HCEC 1CT (cell line): ENCODE measurements at regions not wholly inside any gene's neighbourhood (a gene's known extent, or its start where the extent isn't known, plus 50 kb on each side); places are given as distances from the start of the nearest gene placed in this dataset.

Experiments
- DNase-seq: peaks from one replicate; pipeline ENCODE4 v3.0.0-alpha.2; 2017

GRCh38 chr1:170273291-170274130 lies 127.8 kb downstream of the NTMT2 start:
- no peak for DNase-seq

DNA sequence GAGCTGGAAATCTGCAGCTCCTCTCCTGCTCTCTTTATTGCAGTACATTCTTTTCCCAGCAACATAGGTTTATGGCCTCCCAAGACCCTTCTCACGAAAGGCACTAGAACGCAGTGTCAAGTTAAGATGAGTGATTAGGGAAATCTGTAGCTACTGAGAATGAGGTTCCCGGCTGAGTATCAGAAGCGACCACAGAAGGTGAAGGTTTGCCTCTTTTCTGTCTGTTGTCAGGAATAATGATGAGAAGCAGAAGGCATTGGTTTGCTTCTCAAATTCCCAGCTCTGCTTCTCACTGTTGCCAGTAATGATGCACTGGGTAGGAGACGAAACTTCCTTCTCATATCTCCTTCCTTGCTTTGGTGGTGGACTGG lies 128.4 kb downstream of the NTMT2 start:
- DNase-seq, result no peak

GRCh38 chr1:170277985-170278384 lies 132.2 kb downstream of the NTMT2 start:
- DNase-seq, result no peak

- no peak for DNase-seq
These were observed 138.3 kb downstream of the NTMT2 start for GRCh38 chr1:170284016-170284415.

DNA sequence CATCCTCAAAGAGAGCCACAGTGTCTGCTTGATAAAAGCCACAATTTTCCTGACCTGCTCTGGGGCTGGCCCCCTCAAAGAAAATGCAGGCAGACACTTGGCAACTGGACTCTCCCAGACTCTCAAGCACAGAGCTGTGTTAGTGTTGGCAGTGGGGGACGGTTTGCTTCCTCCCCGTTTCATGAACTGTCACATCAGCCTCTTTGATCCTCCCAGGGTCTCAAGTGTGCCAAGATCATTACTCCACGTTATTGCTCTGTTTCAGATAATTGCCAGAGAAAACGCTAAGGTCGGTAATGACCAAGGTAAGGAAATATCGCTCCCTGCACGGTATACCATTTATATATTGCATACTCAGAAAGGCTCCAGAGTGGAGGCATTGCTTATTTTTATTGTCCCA lies 138.8 kb downstream of the NTMT2 start:
- no peak for DNase-seq

DNA sequence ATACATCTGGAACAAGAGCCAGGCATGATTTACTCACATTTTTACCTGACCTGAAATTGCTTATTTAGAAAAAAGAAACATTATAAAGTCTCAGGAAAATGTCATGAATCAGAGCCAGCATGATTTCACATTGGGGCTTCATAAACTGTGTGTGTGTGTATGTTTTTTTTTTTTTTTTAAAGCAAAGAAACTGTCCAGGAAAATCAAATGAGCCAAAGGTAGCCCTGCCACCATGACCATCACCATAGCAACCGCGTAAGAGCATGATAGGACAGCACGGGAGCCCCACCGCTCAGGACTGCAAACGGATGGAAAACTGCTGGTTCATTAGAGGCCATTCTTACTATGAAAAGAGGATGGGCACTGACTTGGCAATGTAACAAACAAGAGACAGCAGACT lies 139.2 kb downstream of the NTMT2 start:
- DNase-seq, result no peak

DNA sequence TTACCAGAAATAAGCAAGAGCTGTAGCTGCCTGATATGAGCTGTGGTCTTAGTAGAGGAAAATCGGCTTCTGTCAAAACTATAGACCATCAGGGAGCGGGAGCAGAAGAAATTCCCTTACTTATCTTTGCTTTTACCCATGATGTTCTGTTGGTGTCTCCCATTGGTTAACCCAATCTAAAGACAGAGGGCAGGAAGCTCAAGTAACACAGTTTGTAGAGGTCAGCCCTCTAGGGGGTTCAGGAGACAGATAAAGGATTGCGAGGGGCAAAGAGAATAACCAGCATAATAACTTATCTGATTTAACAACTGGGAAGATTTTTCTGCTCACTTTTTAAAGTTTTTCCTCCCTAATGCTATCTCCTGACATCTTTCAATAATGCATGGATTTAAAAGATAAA lies 142.4 kb downstream of the NTMT2 start:
- no peak for DNase-seq

DNA sequence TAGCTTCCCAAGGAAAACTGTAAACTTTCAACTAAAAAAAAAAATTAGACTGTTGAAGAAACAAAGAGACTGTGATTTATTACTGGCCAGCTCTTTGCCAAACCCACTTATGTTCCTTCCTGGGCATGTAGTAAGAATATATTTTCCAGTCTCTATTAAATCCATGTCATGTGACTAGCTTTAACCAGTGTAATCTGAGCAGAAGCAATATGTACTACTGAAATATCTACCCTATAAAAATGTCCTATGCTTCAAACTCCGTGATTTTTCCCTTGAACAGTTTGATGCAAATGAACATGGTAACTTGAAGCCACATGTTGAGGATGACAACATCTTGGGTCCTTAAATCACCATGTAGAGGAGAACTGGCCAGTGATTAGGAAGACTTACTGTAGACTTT lies 144.5 kb downstream of the NTMT2 start:
- DNase-seq, result no peak

DNA sequence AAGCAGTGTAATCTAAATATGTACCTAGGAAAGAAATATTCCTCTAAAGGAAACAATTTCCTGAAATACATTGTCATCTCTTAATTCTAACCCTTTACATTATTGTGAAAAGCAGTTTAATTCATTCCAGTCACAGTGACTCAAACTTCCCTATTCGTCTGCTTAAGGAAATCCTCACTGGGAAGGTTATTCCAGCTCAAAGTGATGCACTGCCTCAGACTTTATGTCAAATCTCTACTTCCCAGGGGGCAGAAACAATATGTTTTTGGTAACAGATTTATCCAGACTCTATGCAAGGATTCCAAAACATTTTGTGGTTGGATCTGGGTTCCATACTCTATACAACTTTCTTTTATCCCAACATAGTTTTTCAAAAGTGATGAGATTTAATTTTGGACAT lies 145.2 kb downstream of the NTMT2 start:
- DNase-seq, result no peak

DNA sequence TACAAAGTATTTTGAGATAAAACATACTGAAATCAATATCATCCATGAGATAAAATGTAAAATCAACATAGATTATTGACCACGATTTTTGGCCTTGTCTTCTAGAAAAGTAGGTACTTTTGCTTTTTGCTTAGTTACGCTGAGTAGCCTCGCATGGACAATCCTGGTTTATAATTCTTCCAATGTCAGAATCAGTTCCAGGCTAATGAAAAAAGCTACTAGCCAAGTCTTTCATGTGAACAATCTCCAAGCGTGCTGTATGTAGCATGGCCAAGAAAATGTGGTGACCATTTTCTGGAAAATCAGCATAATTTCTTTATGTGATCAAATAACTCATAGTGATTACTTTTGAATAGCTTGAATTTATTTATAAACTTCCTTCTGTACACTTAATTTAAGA lies 145.8 kb downstream of the NTMT2 start:
- no peak for DNase-seq

DNA sequence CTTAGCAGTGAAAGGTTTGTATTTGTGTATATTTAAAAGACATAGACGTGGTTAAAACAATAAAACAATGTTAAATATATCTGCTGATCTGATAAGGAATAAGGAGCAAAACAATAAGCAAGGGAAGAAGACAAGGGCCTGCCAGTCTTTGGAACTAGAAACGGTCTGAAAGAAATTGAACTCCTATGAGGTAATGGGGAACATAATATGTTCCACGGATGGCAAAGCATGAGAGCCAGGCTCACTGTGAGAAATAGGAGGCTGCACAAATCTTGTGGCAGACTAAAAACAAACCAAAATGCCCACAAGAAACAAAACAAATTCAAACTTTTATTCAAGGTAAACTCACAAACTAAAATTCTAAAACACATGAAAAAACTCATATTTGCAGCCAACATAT lies 150.5 kb downstream of the NTMT2 start:
- DNase-seq, result no peak

DNA sequence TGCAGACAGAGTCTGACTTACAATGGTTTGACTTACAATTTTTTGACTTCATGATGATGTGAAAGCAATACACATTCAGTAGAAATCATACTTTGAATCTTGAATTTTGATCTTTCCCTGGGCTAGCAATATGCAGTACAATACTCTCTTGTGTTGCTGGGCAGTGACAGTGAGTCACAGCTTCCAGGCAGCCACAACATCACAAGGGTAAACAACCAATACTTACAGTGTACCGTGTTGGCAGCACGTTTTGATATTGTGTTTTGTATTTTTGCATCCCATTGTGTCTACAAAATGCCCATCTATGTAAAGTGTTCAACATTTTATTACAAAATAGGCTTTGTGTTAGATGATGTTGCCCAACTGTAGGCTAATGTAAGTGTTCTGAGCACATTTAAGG lies 150.9 kb downstream of the NTMT2 start:
- peak; percentile 41 for DNase-seq

GRCh38 chr1:170301596-170301995 lies 155.8 kb downstream of the NTMT2 start:
- DNase-seq, result no peak

DNA sequence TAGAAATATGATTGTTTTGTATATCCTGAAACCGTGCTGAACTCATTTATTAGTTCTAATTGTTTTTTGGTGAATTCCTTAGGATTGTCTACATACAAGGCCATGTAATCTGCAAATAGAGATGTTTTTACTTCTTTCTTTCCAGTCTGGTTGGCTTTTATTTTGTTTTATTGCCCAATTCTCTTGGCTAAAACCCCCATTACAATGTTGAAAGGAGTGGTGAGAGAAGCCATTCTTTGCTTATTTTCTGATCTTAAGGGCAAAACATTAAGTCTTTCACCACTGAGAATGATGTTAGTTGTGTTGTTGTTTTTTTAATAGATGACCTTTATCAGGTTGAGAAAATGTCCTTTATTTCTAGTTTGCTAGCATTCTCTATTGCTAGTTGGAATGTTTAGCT lies 157.3 kb downstream of the NTMT2 start:
- no peak for DNase-seq

GRCh38 chr1:170305777-170306512 lies 160.2 kb downstream of the NTMT2 start:
- DNase-seq, result no peak

DNA sequence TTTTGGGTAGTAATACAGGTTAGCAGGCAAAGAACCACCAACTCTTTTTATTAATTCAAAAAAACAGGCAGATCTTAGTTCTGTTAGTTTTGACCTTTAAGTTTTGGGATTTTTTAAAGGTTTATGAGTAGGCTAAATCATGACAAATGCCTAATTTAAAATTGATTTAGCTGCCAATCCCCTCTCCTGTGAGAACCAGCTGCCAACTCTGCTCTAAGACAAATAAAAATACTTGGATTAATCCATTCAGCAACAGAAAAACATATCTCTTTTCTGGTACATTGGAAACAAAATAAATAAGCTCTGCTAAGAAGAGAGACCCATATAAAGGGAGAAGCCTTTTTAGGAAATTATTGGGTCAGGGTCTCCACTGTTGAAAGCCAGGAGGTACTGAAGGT lies 160.8 kb downstream of the NTMT2 start:
- DNase-seq, result no peak

DNA sequence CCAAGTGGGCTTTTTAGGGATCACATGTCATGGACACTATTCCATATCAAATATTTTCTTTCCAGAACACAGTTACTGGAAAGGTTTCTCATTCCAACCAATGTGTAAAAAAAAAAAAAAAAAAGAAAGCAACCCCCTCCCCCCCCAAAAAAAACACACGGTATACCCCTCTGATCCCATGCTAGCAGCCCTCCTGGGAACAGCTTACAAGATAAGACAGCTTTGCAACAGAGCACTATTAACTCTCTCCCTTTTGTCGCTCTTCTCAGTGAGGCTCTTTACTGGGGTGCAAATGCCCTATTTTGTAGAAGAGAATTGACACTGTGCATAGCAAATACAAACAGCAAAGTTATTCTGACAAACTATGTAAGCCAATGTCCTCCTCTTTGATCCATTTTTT lies 161.2 kb downstream of the NTMT2 start:
- DNase-seq, result no peak

DNA sequence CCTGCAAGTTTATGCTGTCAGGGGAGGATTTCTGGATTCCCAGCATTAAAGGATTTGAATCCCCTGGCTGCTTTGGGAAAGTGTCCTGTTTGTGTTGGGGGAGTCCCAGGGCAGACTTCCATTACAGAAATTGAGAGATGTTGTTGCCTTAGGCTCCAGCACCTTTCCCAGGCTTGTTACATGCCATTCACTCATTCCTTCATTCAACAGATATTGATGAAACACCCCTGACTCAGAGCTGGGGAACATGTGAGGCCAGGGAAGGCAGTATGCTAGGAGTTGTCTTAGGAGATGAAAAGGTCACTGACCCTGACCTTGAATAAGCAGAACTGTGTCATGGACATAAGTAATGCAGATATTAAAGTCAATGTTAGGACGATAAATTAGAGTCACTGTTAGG lies 161.7 kb downstream of the NTMT2 start:
- DNase-seq, result peak; percentile 84

DNA sequence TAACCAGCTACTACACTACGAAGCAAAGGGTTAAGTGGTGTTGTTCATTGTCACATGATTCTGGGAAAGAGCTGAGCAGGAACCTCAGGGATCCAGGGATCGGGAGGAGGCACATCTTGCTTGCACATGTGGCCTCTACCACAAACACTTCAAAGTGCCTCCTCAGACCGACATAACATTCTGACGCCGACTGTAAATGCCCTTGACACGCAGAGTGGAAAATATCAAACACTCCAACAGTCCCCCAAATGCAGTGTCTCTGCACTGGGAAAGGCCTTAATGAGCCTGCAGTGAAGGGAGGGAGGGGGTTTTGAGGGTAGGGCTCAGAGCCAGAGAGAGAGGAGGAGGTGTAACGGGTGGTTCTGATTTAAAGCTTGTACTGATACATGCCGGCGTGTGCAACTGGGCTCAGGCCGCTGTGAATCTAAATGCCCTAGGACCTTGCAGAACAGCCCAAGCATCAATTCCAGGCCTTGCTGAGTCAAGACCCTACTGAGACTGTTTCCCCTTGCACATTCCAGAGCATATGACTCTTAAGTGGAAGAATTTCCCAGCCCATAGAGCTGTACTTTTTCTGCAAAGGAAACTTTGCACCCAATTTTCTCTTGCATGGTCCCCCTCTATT lies 163.7 kb downstream of the NTMT2 start:
- peak; percentile 96 for DNase-seq

GRCh38 chr1:170310014-170310405 lies 164.3 kb downstream of the NTMT2 start:
- DNase-seq, result no peak

DNA sequence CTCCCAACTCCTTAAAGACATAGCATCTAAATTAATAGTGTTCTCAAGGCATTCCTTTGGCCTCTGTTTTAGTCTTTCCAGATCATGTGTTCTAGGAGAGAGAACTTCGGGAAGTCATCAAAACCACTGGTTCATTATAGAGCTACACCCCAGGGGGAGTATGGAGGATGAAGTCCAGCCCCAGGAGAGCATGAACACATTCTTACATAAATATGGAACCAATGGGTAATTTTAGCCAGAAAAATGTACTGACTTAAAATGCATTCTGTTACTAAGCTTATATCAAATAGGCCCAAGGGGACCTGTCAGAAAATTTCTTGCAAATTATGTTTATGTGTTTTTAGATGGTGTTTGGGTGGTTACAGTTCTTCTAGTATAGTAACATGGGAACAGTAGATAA lies 165.2 kb downstream of the NTMT2 start:
- DNase-seq, result no peak

- no peak for DNase-seq
These were observed 167.5 kb downstream of the NTMT2 start for GRCh38 chr1:170313306-170313705.

DNA sequence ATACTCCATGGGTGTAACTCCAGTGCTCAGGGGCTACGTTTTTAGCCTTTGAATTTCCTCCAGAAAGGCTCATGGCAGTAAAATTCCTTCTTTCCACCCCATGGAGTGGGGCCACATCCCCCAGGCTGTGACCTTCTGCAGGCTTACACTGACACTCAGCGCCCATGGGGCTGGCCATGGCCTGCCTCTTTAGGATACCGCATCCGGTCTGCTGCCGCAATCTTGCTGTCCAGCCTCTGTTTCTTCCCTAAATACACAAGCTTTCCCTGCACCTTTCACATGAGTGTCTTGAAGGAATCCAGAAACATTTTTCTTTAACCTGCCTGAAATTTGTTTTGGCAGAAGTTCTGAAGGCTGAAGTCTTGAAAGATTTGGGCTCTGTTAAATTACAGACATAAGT lies 170.5 kb downstream of the NTMT2 start:
- no peak for DNase-seq

DNA sequence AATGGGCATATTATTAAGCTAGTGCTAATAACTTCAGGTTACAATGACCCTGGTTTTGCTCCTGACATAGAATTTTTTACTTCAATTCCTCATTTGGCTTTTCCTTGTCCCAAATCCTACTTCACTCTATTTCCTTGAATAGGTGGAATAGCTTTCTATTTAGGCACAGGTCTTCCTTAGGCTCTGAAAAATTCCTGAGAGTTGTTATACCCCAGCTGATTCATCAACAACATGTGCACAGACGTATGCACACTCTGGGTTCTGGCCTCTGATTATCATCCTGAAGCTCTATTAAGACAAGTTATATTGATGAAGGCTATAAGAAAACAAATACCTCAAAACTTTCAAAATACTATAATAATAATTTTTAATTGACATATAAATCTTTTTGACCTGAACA lies 172.4 kb downstream of the NTMT2 start:
- DNase-seq, result peak; percentile 13
